PC-3 (cell line): ENCODE measurements at regions not wholly inside any gene's neighbourhood (a gene's known extent, or its start where the extent isn't known, plus 50 kb on each side); places are given as distances from the start of the nearest gene placed in this dataset.
A peak's percentile ranks its signal among the peaks of the same experiment; 100 is the strongest.

Experiments used
- ATAC-seq: fragments of 200-7000 bp; cut with Tn5 transposase; 2 replicates; pipeline ENCODE4 v1.9.1; 2020; ENCODE audit warnings: mild to moderate bottlenecking, moderate library complexity
- BruUV-seq: library from RNA; stranded (reverse); fragments of 400-500 nt; replicated peaks from 2 replicates; lab custom pipeline; 2021; lab: Mats Ljungman, UMichigan
- CTCF ChIA-PET: fragments of 300-600 bp; sonication (Branson Sonifier 250); formaldehyde crosslinking; loops from one replicate; lab custom pipeline; 2022; ENCODE audit warnings: antibody characterized with exemption; lab: Charles Lee
- POLR2A ChIA-PET: fragments of 300-600 bp; sonication (Branson Sonifier 250); formaldehyde crosslinking; loops from one replicate; lab custom pipeline; 2022; ENCODE audit warnings: antibody characterized with exemption; ENCODE audit not compliant: unreplicated experiment; lab: Charles Lee
- DNase-seq: peaks from one replicate; pipeline ENCODE4 v3.0.0-alpha.2; 2015
- H2AFZ ChIP-seq: fragments of 300-600 bp; sonication (generic); 2 replicates; pipeline ENCODE4 v1.6.0; 2016; ENCODE audit warnings: antibody characterized with exemption, low read length
- H3F3A ChIP-seq: fragments of 300-600 bp; sonication (generic); one replicate; pipeline ENCODE4 v1.6.0; 2017; ENCODE audit warnings: antibody characterized with exemption, low read length, control low read depth, mild to moderate bottlenecking; ENCODE audit not compliant: unreplicated experiment
- H3K27ac ChIP-seq: fragments of 300-600 bp; sonication (generic); 2 replicates; pipeline ENCODE4 v1.5.1; 2016; ENCODE audit warnings: mild to moderate bottlenecking, low read length
- H3K27me3 ChIP-seq: fragments of 300-600 bp; sonication (generic); 2 replicates; pipeline ENCODE4 v1.6.1; 2016; ENCODE audit warnings: low read length, mixed read lengths
- H3K36me3 ChIP-seq: fragments of 300-600 bp; sonication (generic); 2 replicates; pipeline ENCODE4 v1.6.1; 2016; ENCODE audit warnings: low read depth, mixed run types, low read length, mixed read lengths
- H3K4me1 ChIP-seq: fragments of 300-600 bp; sonication (generic); 2 replicates; pipeline ENCODE4 v1.5.1; 2016; ENCODE audit warnings: low read length; ENCODE audit not compliant: insufficient read depth
- H3K4me2 ChIP-seq: fragments of 300-600 bp; sonication (generic); 2 replicates; pipeline ENCODE4 v1.6.0; 2016; ENCODE audit warnings: low read length
- H3K4me3 ChIP-seq: fragments of 300-600 bp; sonication (generic); 2 replicates; pipeline ENCODE4 v1.5.1; 2016; ENCODE audit warnings: mild to moderate bottlenecking, low read length, mixed read lengths
- H3K79me2 ChIP-seq: fragments of 300-600 bp; sonication (generic); 2 replicates; pipeline ENCODE4 v1.6.1; 2017; ENCODE audit warnings: low read length, mixed read lengths
- H3K9ac ChIP-seq: fragments of 300-600 bp; sonication (generic); 2 replicates; pipeline ENCODE4 v1.6.0; 2016; ENCODE audit warnings: mild to moderate bottlenecking, low read length
- H3K9me2 ChIP-seq: fragments of 300-600 bp; sonication (generic); replicated peaks from 2 replicates; pipeline ENCODE4 v1.6.1; 2016; ENCODE audit warnings: mixed run types, low read length, mixed read lengths
- H3K9me3 ChIP-seq: fragments of 300-600 bp; sonication (generic); 2 replicates; pipeline ENCODE4 v1.6.1; 2016; ENCODE audit warnings: low read length, mixed read lengths
- H4K20me1 ChIP-seq: fragments of 300-600 bp; sonication (generic); 2 replicates; pipeline ENCODE4 v1.6.1; 2016; ENCODE audit warnings: low read length, mixed read lengths
- EZH2 ChIP-seq: fragments of 300-600 bp; sonication (generic); IDR thresholded peaks from one replicate; pipeline ENCODE4 v1.6.1; 2017; ENCODE audit warnings: antibody characterized with exemption, mild to moderate bottlenecking, low read length; ENCODE audit not compliant: unreplicated experiment
- EZH2phosphoT487 ChIP-seq: fragments of 300-600 bp; sonication (generic); IDR thresholded peaks from 2 replicates; pipeline ENCODE4 v1.6.1; 2018; ENCODE audit warnings: mild to moderate bottlenecking, antibody characterized with exemption, low read length, borderline replicate concordance
- intact Hi-C: fragments of 100-400 bp; cut with micrococcal nuclease; formaldehyde crosslinking; loops from 2 replicates; pipeline ENCODE4 v1.9.0; 2023
- TF ChIP-seq, protein P1 (sequence below): fragments of 300-600 bp; sonication (generic); conservative IDR thresholded peaks from 2 replicates; pipeline ENCODE4 v1.5.1; 2017; ENCODE audit warnings: antibody characterized with exemption, low read depth, mild to moderate bottlenecking, low read length

DNA sequence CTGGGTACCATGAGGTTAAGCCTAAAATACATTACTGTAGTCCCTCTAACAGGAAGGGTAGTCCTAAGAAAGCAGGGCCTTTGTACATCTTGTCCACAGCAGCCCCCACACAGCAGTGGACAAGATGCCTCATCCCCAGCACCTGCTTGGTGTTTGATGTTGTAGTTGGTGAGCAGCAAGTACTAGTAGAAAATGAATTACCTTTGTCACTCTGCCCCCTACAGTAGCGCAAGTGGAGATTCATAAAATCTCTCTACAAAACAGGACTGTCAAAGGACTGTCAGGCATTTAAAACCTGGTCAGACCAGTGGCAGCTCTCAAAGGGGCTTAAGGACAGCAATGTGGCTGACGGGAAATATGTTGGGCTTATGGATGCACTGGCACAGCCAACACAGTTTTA is 122.5 kb downstream of the TMEM174 start:
- H3F3A ChIP-seq, result no peaks in the 10 kb centered on the region
- CTCF ChIA-PET, result no interaction called here
- H3K79me2 ChIP-seq, result no peaks in the 10 kb centered on the region
- intact Hi-C loops, result loop anchor here (5.0 kb wide), 4 partner anchors 77 to 157 kb away; no protein-coding TSS in a partner anchor
- ATAC-seq (no peak), DNase-seq (no peak)
- no peak overlapping the region for H3K4me2 ChIP-seq
- no peak overlapping the region for H3K4me3 ChIP-seq
- H3K36me3 ChIP-seq, result no peaks in the 10 kb centered on the region
- no peak for TF ChIP-seq EZH2
- TF ChIP-seq EZH2phosphoT487, result no peak
- TF ChIP-seq, protein P1, sequence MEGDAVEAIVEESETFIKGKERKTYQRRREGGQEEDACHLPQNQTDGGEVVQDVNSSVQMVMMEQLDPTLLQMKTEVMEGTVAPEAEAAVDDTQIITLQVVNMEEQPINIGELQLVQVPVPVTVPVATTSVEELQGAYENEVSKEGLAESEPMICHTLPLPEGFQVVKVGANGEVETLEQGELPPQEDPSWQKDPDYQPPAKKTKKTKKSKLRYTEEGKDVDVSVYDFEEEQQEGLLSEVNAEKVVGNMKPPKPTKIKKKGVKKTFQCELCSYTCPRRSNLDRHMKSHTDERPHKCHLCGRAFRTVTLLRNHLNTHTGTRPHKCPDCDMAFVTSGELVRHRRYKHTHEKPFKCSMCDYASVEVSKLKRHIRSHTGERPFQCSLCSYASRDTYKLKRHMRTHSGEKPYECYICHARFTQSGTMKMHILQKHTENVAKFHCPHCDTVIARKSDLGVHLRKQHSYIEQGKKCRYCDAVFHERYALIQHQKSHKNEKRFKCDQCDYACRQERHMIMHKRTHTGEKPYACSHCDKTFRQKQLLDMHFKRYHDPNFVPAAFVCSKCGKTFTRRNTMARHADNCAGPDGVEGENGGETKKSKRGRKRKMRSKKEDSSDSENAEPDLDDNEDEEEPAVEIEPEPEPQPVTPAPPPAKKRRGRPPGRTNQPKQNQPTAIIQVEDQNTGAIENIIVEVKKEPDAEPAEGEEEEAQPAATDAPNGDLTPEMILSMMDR, result peak; percentile 24; the same call in 1 of the 2 replicates
- no peak overlapping the region for H3K27ac ChIP-seq
- no peak overlapping the region for H3K9ac ChIP-seq
- H3K27me3 ChIP-seq, result no peaks in the 10 kb centered on the region
- H3K9me3 ChIP-seq, result no peaks in the 10 kb centered on the region
- no peak overlapping the region for H2AFZ ChIP-seq
- peaks cover 4% of the 10 kb centered on the region for H3K4me1 ChIP-seq
- POLR2A ChIA-PET, result no interaction called here
- no peaks in the 10 kb centered on the region for H3K9me2 ChIP-seq
- no peaks in the 10 kb centered on the region for H4K20me1 ChIP-seq
- no TSS peak for BruUV-seq

DNA sequence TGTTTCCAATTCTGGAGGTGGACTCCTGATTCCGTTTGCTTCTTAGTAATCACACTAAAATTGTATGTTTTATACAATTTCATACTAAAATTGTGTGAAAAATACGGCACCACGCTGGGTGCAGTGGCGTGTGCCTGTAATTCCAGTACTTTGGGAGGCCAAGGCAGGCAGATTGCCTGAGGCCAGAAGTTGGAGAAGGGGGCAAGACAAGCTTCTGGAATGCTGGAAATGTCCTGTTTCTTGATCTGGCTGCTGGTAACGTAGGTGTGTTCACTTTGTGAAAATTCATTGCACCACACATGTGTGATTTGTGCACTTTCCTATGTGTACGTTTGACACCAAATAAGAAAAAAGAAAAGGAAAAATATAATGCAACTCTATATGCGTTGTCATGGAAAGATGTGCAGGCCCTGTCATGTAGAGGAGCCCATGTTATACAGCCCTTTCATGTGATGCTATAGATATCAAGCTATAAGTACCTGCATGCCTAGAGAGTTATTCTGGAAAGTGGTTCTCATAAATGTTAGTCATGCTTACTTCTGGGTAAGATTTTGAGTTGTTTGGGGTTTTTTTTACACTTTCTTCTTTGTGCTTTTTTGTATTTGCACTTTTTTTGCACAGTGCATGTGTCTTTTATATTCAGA is 119.9 kb downstream of the TMEM174 start:
- ChIA-PET POLR2A (no interaction called here), CTCF (no interaction called here)
- no peak for TF ChIP-seq EZH2phosphoT487
- TF ChIP-seq, protein P1, result no peak
- no peak for TF ChIP-seq EZH2
- no peaks in the 10 kb centered on the region for H3K27me3 ChIP-seq
- no TSS peak for BruUV-seq
- no peaks in the 10 kb centered on the region for H3K4me1 ChIP-seq
- no peaks in the 10 kb centered on the region for H4K20me1 ChIP-seq
- H3K27ac ChIP-seq, result no peak overlapping the region
- H3K9me3 ChIP-seq, result no peaks in the 10 kb centered on the region
- H3K79me2 ChIP-seq, result no peaks in the 10 kb centered on the region
- H3K36me3 ChIP-seq, result no peaks in the 10 kb centered on the region
- H3F3A ChIP-seq, result no peaks in the 10 kb centered on the region
- no peak for DNase-seq
- no peak overlapping the region for H3K4me2 ChIP-seq
- ATAC-seq, result no peak
- no peak overlapping the region for H3K4me3 ChIP-seq
- H2AFZ ChIP-seq, result no peak overlapping the region
- no peak overlapping the region for H3K9ac ChIP-seq
- H3K9me2 ChIP-seq, result no peaks in the 10 kb centered on the region
- intact Hi-C loops, result no loop called here

DNA sequence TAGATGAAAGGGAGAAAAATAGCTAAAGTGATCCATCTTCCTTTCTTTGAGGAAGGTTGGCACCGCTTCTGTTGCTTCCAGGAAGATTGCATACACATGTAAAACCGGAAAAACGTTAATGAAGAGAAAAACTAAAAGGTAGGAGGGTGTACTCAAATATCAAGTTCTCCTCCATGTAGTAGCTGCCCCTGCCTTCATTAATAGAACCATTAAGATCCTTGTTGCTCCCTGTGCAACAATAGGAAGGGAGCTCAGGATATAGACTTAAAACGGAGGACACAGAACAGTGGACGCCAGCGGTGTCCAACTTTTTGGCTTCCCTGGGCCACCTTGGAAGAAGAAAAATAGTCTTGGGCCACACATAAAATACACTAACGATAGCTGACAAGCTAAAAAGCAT is 118.9 kb downstream of the TMEM174 start:
- CTCF ChIA-PET, result interaction anchor here (0.7 kb wide), 1 partner anchor 157 kb away, joined by 3 read pairs; the partner anchor contains the start of gene FOXD1

More for the DNA sequence above, 118.9 kb downstream of the TMEM174 start:
- H3F3A ChIP-seq, result no peaks in the 10 kb centered on the region
- POLR2A ChIA-PET, result no interaction called here
- H3K4me3 ChIP-seq, result no peak overlapping the region
- no peak overlapping the region for H3K4me2 ChIP-seq
- H3K36me3 ChIP-seq, result no peaks in the 10 kb centered on the region
- BruUV-seq, result no TSS peak
- no peak overlapping the region for H2AFZ ChIP-seq
- H3K4me1 ChIP-seq, result no peaks in the 10 kb centered on the region
- H3K79me2 ChIP-seq, result no peaks in the 10 kb centered on the region
- H3K27ac ChIP-seq, result no peak overlapping the region
- no peaks in the 10 kb centered on the region for H3K27me3 ChIP-seq
- intact Hi-C loops, result no loop called here
- no peaks in the 10 kb centered on the region for H3K9me2 ChIP-seq
- H3K9me3 ChIP-seq, result no peaks in the 10 kb centered on the region
- ATAC-seq (no peak), DNase-seq (no peak)
- H4K20me1 ChIP-seq, result no peaks in the 10 kb centered on the region
- no peak overlapping the region for H3K9ac ChIP-seq
- TF ChIP-seq, protein P1, result no peak
- TF ChIP-seq EZH2 (no peak), EZH2phosphoT487 (no peak)
